Endothelial cell of umbilical vein (primary cell): ENCODE measurements at regions not wholly inside any gene's neighbourhood (a gene's known extent, or its start where the extent isn't known, plus 50 kb on each side); places are given as distances from the start of the nearest gene placed in this dataset.

Source experiments
- BruUV-seq: library from RNA; stranded (reverse); fragments of 400-500 nt; replicated peaks from 2 replicates; lab custom pipeline; 2021; lab: Mats Ljungman, UMichigan
- CTCF ChIA-PET: fragments of 300-600, 350-600 bp; sonication (Branson Sonifier 250); formaldehyde crosslinking; loops from one replicate; lab custom pipeline; 2021; ENCODE audit warnings: antibody characterized with exemption, inconsistent platforms; lab: Charles Lee
- POLR2A ChIA-PET: fragments of 300-600, 350-600 bp; sonication (Branson Sonifier 250); formaldehyde crosslinking; loops from one replicate; lab custom pipeline; 2021; ENCODE audit warnings: antibody characterized with exemption, inconsistent platforms; lab: Charles Lee
- DNase-seq: peaks from one replicate; pipeline ENCODE4 v3.0.0-alpha.2; 2011; ENCODE audit warnings: low read depth, low spot score
- FAIRE-seq: peaks from 2 replicates; lab custom pipeline; 2011; peaks lifted over from hg19 to GRCh38; lab: Jason Lieb, UNC
- H2AFZ ChIP-seq: 2 replicates; pipeline ENCODE4 v1.6.0; 2012; ENCODE audit warnings: low read depth, low read length, control low read depth, inconsistent platforms
- H3K27ac ChIP-seq: 2 replicates; pipeline ENCODE4 v1.5.1; 2011; ENCODE audit warnings: low read depth, mild to moderate bottlenecking, control low read depth, low read length, moderate library complexity; ENCODE audit not compliant: insufficient read depth
- H3K27me3 ChIP-seq, 2 experiments: 2 replicates each; pipeline versions ENCODE4 v1.6.0 to v1.6.1; 2011; ENCODE audit warnings: low read length in 2 of 2, mixed read lengths in 1 of 2; ENCODE audit not compliant: control insufficient read depth in 2 of 2, insufficient read depth in 2 of 2
- H3K36me3 ChIP-seq, 2 experiments: 2 replicates in 1 of 2; 3 replicates in 1 of 2; pipeline ENCODE4 v1.5.1; 2011; ENCODE audit warnings: low read length in 2 of 2, mild to moderate bottlenecking in 1 of 2, moderate library complexity in 1 of 2; ENCODE audit not compliant: control insufficient read depth in 2 of 2, insufficient read depth in 2 of 2; ENCODE audit errors: extremely low read depth in 1 of 2
- H3K4me1 ChIP-seq: 3 replicates; pipeline ENCODE4 v1.5.1; 2011; ENCODE audit warnings: mild to moderate bottlenecking, low read length; ENCODE audit not compliant: control insufficient read depth, insufficient read depth; ENCODE audit errors: extremely low read depth
- H3K4me2 ChIP-seq: 2 replicates; pipeline ENCODE4 v1.6.1; 2011; ENCODE audit warnings: low read length, control low read depth, mixed read lengths; ENCODE audit not compliant: insufficient read depth
- H3K4me3 ChIP-seq, 3 experiments: fragments of 200-600 bp in 1 of 3; sonication (generic), shearing (Covaris generic) in 1 of 3; replicated peaks in 1 of 3; 2 replicates each; pipeline ENCODE4 v1.5.1; 2011 to 2016; ENCODE audit warnings: control low read depth in 3 of 3, low read length in 3 of 3, mild to moderate bottlenecking in 2 of 3, inconsistent platforms in 1 of 3, low read depth in 1 of 3, moderate library complexity in 1 of 3; ENCODE audit not compliant: insufficient read depth in 1 of 3
- H3K79me2 ChIP-seq: 2 replicates; pipeline ENCODE4 v1.6.0; 2012; ENCODE audit warnings: low read length, inconsistent platforms; ENCODE audit not compliant: control insufficient read depth, insufficient read depth
- H3K9ac ChIP-seq: replicated peaks from 2 replicates; pipeline ENCODE3; 2011; ENCODE audit warnings: low read length, control low read depth; ENCODE audit not compliant: insufficient read depth; ENCODE audit errors: extremely low read depth
- H3K9me1 ChIP-seq: replicated peaks from 3 replicates; pipeline ENCODE4 v1.6.0; 2011; ENCODE audit warnings: mild to moderate bottlenecking, low read length; ENCODE audit not compliant: control insufficient read depth, insufficient read depth; ENCODE audit errors: extremely low read depth
- H3K9me3 ChIP-seq: replicated peaks from 2 replicates; pipeline ENCODE4 v1.5.1; 2012; ENCODE audit warnings: low read length, inconsistent platforms; ENCODE audit not compliant: control insufficient read depth, insufficient read depth
- H4K20me1 ChIP-seq: replicated peaks from 2 replicates; pipeline ENCODE3; 2011; ENCODE audit warnings: mild to moderate bottlenecking, low read length; ENCODE audit not compliant: control insufficient read depth, insufficient read depth; ENCODE audit errors: extremely low read depth
- EZH2 ChIP-seq: IDR thresholded peaks from 2 replicates; pipeline ENCODE4 v1.6.1; 2012; ENCODE audit warnings: borderline replicate concordance, low read depth, mild to moderate bottlenecking, moderate library complexity, low read length, inconsistent platforms; ENCODE audit not compliant: severe bottlenecking
- FOS ChIP-seq: IDR thresholded peaks from 2 replicates; pipeline ENCODE4 v1.6.1; 2011; ENCODE audit warnings: mild to moderate bottlenecking, low read length, moderate library complexity, borderline replicate concordance; ENCODE audit not compliant: insufficient read depth
- GATA2 ChIP-seq: IDR thresholded peaks from 2 replicates; pipeline ENCODE4 v1.7.0; 2011; ENCODE audit warnings: low read depth, mild to moderate bottlenecking, moderate library complexity, mixed read lengths, low read length; ENCODE audit not compliant: insufficient read length, insufficient read depth
- JUN ChIP-seq: IDR thresholded peaks from 2 replicates; pipeline ENCODE4 v1.6.1; 2011; ENCODE audit warnings: borderline replicate concordance, low read depth; ENCODE audit not compliant: insufficient read length, insufficient read depth
- MYC ChIP-seq: IDR thresholded peaks from one replicate; pipeline ENCODE4 v1.6.1; 2011; ENCODE audit warnings: mild to moderate bottlenecking, low read depth, low read length
- POLR2A ChIP-seq: IDR thresholded peaks from 2 replicates; pipeline ENCODE4 v1.6.1; 2012; ENCODE audit warnings: low read depth, mild to moderate bottlenecking, control low read depth, low read length
- POLR2AphosphoS5 ChIP-seq: IDR thresholded peaks from 2 replicates; pipeline ENCODE4 v1.6.1; 2012; ENCODE audit warnings: low read depth, mild to moderate bottlenecking, control low read depth, low read length, moderate library complexity; ENCODE audit not compliant: insufficient read depth
- dilution Hi-C: fragments of 300-500 bp; cut with MboI; formaldehyde crosslinking; loops from one replicate; pipeline ENCODE4 v1.15.0; 2019; ENCODE audit warnings: low sequenced_read_pairs; ENCODE audit not compliant: extremely low pct_ligation_motif_present
- intact Hi-C: fragments of 100-400 bp; cut with micrococcal nuclease; formaldehyde crosslinking; loops from one replicate; pipeline ENCODE4 v1.10.0; 2022
- TF ChIP-seq, protein P1 (sequence below), 2 donors: IDR thresholded peaks; 1 replicate in 1 of 2; 2 replicates in 1 of 2; pipeline ENCODE4 v1.5.1; 2011; ENCODE audit warnings: low read length in 2 of 2, mild to moderate bottlenecking in 2 of 2, moderate library complexity in 2 of 2, control low read depth in 1 of 2, inconsistent platforms in 1 of 2, low read depth in 1 of 2; ENCODE audit not compliant: insufficient read depth in 1 of 2; ENCODE audit errors: extremely low read depth in 1 of 2
- TF ChIP-seq, protein P2 (sequence below): IDR thresholded peaks from 2 replicates; pipeline ENCODE4 v1.6.1; 2011; ENCODE audit not compliant: insufficient read depth, insufficient read length

DNA sequence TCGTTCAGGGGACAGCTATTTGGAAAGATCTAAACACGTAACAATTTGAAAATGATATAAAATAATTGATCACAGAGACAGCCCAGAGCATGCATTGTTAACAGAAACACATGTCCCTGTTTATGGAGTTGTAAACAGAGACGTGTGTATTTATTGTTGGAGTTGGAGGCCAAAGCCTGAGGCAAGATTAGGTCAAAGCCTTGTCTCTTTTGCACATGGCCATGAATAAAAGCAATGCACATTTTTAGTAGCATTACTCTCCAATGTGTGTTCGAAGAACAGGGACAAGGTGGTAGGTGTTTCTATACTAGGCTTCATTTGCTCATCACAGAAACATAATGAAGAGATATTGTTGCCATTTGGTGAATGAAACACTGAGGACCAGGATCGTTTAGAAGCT is 841.5 kb upstream of the FANCL start:
- H3K9me1 ChIP-seq, result no peaks in the 10 kb centered on the region
- dilution Hi-C loops, result no loop called here
- H3K4me1 ChIP-seq, result no peaks in the 10 kb centered on the region
- DNase-seq, result no peak
- no peaks in the 10 kb centered on the region for H3K79me2 ChIP-seq
- no peak overlapping the region for H3K27ac ChIP-seq
- H3K4me3 ChIP-seq, result no peak overlapping the region
- intact Hi-C loops, result no loop called here
- POLR2A ChIA-PET, result no interaction called here
- H3K27me3 ChIP-seq, result no peaks in the 10 kb centered on the region
- CTCF ChIA-PET, result no interaction called here
- no peaks in the 10 kb centered on the region for H3K9me3 ChIP-seq
- FAIRE-seq, result no peak
- no peaks in the 10 kb centered on the region for H3K36me3 ChIP-seq
- H2AFZ ChIP-seq, result no peak overlapping the region
- H4K20me1 ChIP-seq, result no peaks in the 10 kb centered on the region
- H3K9ac ChIP-seq, result no peak overlapping the region
- H3K4me2 ChIP-seq, result no peak overlapping the region
- TF ChIP-seq MYC, result no peak
- no peak for TF ChIP-seq POLR2AphosphoS5
- TF ChIP-seq EZH2, result no peak
- no peak for TF ChIP-seq POLR2A
- TF ChIP-seq, protein P1, sequence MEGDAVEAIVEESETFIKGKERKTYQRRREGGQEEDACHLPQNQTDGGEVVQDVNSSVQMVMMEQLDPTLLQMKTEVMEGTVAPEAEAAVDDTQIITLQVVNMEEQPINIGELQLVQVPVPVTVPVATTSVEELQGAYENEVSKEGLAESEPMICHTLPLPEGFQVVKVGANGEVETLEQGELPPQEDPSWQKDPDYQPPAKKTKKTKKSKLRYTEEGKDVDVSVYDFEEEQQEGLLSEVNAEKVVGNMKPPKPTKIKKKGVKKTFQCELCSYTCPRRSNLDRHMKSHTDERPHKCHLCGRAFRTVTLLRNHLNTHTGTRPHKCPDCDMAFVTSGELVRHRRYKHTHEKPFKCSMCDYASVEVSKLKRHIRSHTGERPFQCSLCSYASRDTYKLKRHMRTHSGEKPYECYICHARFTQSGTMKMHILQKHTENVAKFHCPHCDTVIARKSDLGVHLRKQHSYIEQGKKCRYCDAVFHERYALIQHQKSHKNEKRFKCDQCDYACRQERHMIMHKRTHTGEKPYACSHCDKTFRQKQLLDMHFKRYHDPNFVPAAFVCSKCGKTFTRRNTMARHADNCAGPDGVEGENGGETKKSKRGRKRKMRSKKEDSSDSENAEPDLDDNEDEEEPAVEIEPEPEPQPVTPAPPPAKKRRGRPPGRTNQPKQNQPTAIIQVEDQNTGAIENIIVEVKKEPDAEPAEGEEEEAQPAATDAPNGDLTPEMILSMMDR (IDR thresholded peaks at IDR 0.05; ENCODE audit: extremely low read depth in 1 of 2, insufficient read depth in 1 of 2, low read depth in 1 of 2, low read length in 2 of 2), result no peak
- no peak for TF ChIP-seq FOS
- no peak for TF ChIP-seq GATA2
- TF ChIP-seq JUN, result no peak
- TF ChIP-seq, protein P2, sequence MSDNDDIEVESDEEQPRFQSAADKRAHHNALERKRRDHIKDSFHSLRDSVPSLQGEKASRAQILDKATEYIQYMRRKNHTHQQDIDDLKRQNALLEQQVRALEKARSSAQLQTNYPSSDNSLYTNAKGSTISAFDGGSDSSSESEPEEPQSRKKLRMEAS, result no peak
- BruUV-seq, result no TSS peak
